ENCODE measurements at regions not wholly inside any gene's neighbourhood (a gene's known extent, or its start where the extent isn't known, plus 50 kb on each side); places are given as distances from the start of the nearest gene placed in this dataset.
A peak's percentile ranks its signal among the peaks of the same experiment; 100 is the strongest.

DNA sequence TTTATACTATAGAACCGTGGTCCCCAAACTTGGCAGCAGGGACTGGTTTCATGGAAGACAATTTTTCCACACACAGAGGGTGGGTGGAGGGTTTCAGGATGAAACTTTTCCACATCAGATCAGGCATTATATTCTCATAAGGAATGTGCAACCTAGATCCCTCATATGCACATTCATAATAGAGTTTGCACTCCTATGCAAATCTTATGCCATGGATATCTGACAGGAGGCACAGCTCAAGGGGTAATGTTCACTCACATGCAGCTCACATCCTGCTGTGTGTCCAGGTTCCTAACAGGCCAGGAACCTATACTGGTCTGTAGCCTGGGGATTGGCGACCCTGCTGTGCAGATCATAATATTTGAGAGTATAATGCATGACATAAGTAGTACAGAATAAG is 1802.2 kb upstream of the ACO1 start:
- POLR2A ChIA-PET = no interaction called here
- H3K36me3 ChIP-seq (ENCODE audit: control insufficient read depth in 2 of 2, insufficient read depth in 1 of 2, low read length in 2 of 2) = no peaks in the 10 kb centered on the region
- H3K9me3 ChIP-seq (ENCODE audit: control insufficient read depth, insufficient read depth, low read depth, low read length) = no peaks in the 10 kb centered on the region
- no peak overlapping the region for H3K4me3 ChIP-seq (ENCODE audit: low read depth, low read length)
- no peak overlapping the region for H3K27ac ChIP-seq (ENCODE audit: extremely low read depth, low read depth, low read length)
- no peak for TF ChIP-seq ZNF707 (tag by site-specific recombination; IDR thresholded peaks at IDR 0.05)
- TF ChIP-seq ZNF560 (tag by site-specific recombination; IDR thresholded peaks at IDR 0.05; ENCODE audit: borderline replicate concordance) = no peak
- no peak for TF ChIP-seq ZNF596 (tag by site-specific recombination; IDR thresholded peaks at IDR 0.05)
- TF ChIP-seq, protein P1, sequence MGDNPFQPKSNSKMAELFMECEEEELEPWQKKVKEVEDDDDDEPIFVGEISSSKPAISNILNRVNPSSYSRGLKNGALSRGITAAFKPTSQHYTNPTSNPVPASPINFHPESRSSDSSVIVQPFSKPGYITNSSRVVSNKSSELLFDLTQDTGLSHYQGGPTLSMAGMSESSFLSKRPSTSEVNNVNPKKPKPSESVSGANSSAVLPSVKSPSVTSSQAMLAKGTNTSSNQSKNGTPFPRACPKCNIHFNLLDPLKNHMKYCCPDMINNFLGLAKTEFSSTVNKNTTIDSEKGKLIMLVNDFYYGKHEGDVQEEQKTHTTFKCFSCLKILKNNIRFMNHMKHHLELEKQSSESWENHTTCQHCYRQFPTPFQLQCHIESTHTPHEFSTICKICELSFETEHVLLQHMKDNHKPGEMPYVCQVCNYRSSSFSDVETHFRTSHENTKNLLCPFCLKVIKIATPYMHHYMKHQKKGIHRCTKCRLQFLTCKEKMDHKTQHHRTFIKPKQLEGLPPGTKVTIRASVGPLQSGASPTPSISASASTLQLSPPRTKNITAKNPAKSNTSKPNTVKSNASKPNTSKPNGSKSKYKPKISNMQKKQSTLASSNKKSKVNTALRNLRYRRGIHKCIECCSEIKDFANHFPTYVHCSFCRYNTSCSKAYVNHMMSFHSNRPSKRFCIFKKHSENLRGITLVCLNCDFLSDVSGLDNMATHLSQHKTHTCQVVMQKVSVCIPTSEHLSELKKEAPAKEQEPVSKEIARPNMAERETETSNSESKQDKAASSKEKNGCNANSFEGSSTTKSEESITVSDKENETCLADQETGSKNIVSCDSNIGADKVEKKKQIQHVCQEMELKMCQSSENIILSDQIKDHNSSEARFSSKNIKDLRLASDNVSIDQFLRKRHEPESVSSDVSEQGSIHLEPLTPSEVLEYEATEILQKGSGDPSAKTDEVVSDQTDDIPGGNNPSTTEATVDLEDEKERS (tag by site-specific recombination; IDR thresholded peaks at IDR 0.05) = no peak
- no peak for TF ChIP-seq WT1 (tag by site-specific recombination; IDR thresholded peaks at IDR 0.05)
- TF ChIP-seq, protein P2, sequence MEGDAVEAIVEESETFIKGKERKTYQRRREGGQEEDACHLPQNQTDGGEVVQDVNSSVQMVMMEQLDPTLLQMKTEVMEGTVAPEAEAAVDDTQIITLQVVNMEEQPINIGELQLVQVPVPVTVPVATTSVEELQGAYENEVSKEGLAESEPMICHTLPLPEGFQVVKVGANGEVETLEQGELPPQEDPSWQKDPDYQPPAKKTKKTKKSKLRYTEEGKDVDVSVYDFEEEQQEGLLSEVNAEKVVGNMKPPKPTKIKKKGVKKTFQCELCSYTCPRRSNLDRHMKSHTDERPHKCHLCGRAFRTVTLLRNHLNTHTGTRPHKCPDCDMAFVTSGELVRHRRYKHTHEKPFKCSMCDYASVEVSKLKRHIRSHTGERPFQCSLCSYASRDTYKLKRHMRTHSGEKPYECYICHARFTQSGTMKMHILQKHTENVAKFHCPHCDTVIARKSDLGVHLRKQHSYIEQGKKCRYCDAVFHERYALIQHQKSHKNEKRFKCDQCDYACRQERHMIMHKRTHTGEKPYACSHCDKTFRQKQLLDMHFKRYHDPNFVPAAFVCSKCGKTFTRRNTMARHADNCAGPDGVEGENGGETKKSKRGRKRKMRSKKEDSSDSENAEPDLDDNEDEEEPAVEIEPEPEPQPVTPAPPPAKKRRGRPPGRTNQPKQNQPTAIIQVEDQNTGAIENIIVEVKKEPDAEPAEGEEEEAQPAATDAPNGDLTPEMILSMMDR (tag by site-specific recombination; IDR thresholded peaks at IDR 0.05) = no peak
- no peak for TF ChIP-seq ZNF140 (tag by site-specific recombination; IDR thresholded peaks at IDR 0.05)
- TF ChIP-seq ZNF37A (tag by site-specific recombination; IDR thresholded peaks at IDR 0.05) = no peak
- no peak for TF ChIP-seq ZNF266 (tag by site-specific recombination; IDR thresholded peaks at IDR 0.05; ENCODE audit: low read depth)
- CTCF ChIA-PET = no interaction called here
- H3K4me1 ChIP-seq (ENCODE audit: control insufficient read depth, insufficient read depth, low read length) = no peaks in the 10 kb centered on the region

DNA sequence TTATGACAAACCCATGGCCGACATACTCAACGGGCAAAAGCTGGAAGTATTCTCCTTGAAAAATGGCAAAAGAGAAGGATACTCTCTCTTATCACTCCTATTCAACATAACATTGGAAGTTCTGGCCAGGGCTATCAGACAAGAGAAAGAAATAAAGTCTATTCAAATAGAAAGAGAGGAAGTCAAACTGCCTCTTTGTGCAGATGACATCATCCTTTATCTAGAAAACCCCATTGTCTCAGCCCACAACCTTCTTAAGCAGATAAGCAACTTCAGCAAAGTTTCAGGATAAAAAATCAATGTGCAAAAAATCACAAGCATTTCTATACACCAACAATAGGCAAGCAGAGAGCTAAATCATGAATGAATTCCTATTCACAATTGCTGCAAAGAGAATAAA is 1799.9 kb upstream of the ACO1 start:
- TF ChIP-seq, protein P3, sequence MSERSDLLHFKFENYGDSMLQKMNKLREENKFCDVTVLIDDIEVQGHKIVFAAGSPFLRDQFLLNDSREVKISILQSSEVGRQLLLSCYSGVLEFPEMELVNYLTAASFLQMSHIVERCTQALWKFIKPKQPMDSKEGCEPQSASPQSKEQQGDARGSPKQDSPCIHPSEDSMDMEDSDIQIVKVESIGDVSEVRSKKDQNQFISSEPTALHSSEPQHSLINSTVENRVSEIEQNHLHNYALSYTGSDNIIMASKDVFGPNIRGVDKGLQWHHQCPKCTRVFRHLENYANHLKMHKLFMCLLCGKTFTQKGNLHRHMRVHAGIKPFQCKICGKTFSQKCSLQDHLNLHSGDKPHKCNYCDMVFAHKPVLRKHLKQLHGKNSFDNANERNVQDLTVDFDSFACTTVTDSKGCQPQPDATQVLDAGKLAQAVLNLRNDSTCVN (tag by site-specific recombination; optimal IDR thresholded peaks at IDR 0.05) = no peak
- TF ChIP-seq, protein P4, sequence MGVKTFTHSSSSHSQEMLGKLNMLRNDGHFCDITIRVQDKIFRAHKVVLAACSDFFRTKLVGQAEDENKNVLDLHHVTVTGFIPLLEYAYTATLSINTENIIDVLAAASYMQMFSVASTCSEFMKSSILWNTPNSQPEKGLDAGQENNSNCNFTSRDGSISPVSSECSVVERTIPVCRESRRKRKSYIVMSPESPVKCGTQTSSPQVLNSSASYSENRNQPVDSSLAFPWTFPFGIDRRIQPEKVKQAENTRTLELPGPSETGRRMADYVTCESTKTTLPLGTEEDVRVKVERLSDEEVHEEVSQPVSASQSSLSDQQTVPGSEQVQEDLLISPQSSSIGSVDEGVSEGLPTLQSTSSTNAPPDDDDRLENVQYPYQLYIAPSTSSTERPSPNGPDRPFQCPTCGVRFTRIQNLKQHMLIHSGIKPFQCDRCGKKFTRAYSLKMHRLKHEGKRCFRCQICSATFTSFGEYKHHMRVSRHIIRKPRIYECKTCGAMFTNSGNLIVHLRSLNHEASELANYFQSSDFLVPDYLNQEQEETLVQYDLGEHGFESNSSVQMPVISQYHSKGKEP (tag by site-specific recombination; IDR thresholded peaks at IDR 0.05) = no peak
- TF ChIP-seq, protein P5, sequence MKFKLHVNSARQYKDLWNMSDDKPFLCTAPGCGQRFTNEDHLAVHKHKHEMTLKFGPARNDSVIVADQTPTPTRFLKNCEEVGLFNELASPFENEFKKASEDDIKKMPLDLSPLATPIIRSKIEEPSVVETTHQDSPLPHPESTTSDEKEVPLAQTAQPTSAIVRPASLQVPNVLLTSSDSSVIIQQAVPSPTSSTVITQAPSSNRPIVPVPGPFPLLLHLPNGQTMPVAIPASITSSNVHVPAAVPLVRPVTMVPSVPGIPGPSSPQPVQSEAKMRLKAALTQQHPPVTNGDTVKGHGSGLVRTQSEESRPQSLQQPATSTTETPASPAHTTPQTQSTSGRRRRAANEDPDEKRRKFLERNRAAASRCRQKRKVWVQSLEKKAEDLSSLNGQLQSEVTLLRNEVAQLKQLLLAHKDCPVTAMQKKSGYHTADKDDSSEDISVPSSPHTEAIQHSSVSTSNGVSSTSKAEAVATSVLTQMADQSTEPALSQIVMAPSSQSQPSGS (tag by site-specific recombination; IDR thresholded peaks at IDR 0.05; ENCODE audit: low read depth) = 0 out of 2 replicates have a peak, but pooled peaks have one; percentile 11
- TF ChIP-seq ZNF335 (tag by site-specific recombination; conservative IDR thresholded peaks at IDR 0.05) (no peak), ZNF561 (tag by site-specific recombination; IDR thresholded peaks at IDR 0.05; ENCODE audit: borderline replicate concordance) (no peak), TCF7L2 (IDR thresholded peaks at IDR 0.05; ENCODE audit: borderline replicate concordance, low read depth, low read length) (no peak)
- TF ChIP-seq, protein P6, sequence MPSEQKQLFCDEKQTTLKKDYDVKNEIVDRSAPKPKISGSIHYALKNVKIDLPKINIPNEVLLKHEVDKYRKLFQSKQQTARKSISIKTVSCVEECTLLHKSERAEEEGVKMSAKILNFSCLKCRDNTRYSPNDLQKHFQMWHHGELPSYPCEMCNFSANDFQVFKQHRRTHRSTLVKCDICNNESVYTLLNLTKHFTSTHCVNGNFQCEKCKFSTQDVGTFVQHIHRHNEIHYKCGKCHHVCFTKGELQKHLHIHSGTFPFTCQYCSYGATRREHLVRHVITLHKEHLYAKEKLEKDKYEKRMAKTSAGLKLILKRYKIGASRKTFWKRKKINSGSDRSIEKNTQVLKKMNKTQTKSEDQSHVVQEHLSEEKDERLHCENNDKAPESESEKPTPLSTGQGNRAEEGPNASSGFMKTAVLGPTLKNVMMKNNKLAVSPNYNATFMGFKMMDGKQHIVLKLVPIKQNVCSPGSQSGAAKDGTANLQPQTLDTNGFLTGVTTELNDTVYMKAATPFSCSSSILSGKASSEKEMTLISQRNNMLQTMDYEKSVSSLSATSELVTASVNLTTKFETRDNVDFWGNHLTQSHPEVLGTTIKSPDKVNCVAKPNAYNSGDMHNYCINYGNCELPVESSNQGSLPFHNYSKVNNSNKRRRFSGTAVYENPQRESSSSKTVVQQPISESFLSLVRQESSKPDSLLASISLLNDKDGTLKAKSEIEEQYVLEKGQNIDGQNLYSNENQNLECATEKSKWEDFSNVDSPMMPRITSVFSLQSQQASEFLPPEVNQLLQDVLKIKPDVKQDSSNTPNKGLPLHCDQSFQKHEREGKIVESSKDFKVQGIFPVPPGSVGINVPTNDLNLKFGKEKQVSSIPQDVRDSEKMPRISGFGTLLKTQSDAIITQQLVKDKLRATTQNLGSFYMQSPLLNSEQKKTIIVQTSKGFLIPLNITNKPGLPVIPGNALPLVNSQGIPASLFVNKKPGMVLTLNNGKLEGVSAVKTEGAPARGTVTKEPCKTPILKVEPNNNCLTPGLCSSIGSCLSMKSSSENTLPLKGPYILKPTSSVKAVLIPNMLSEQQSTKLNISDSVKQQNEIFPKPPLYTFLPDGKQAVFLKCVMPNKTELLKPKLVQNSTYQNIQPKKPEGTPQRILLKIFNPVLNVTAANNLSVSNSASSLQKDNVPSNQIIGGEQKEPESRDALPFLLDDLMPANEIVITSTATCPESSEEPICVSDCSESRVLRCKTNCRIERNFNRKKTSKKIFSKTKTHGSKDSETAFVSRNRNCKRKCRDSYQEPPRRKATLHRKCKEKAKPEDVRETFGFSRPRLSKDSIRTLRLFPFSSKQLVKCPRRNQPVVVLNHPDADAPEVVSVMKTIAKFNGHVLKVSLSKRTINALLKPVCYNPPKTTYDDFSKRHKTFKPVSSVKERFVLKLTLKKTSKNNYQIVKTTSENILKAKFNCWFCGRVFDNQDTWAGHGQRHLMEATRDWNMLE (tag by site-specific recombination; conservative IDR thresholded peaks at IDR 0.05; ENCODE audit: low read depth) = no peak
- no peaks in the 10 kb centered on the region for H3K36me3 ChIP-seq (ENCODE audit: control insufficient read depth in 2 of 2, insufficient read depth in 1 of 2, low read length in 2 of 2)
- H3K4me1 ChIP-seq (ENCODE audit: control insufficient read depth, insufficient read depth, low read length) = no peaks in the 10 kb centered on the region
- H3K4me3 ChIP-seq (ENCODE audit: low read depth, low read length) = no peak overlapping the region
- POLR2A ChIA-PET = no interaction called here
- no peaks in the 10 kb centered on the region for H3K9me3 ChIP-seq (ENCODE audit: control insufficient read depth, insufficient read depth, low read depth, low read length)
- no peak overlapping the region for H3K27ac ChIP-seq (ENCODE audit: extremely low read depth, low read depth, low read length)
- CTCF ChIA-PET = no interaction called here

Data from HEK293 (cell line).